Ureter (tissue), 1 donor: ENCODE measurements at regions not wholly inside any gene's neighbourhood (a gene's known extent, or its start where the extent isn't known, plus 50 kb on each side); places are given as distances from the start of the nearest gene placed in this dataset.

ENCODE experiments used
- DNase-seq: peaks from one replicate; pipeline ENCODE4 v3.0.0-alpha.2; 2020; ENCODE audit warnings: low spot score
- donor health status: DM: yes; HTN: yes; CAD: no.

DNA sequence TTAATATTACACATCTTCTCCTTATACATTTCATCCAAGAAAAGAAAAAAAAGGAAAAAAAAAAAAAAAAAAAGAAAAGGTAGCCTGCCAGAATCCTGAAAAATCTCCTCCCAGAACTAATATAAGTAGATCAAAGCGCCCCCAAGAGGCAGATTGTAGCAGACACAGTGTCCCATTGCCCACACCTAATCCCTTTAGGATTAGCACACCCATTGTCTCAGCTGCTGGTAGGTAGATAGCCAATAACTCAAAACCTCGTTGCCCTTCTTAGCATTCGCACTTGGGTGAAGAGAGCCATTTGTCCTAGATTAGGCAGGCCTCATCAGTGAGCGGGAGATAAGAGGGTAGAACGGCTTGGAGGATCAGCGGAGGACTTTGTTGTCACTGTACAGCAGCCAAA, 100.2 kb upstream of the SORCS1 start:
- DNase-seq, result no peak

DNA sequence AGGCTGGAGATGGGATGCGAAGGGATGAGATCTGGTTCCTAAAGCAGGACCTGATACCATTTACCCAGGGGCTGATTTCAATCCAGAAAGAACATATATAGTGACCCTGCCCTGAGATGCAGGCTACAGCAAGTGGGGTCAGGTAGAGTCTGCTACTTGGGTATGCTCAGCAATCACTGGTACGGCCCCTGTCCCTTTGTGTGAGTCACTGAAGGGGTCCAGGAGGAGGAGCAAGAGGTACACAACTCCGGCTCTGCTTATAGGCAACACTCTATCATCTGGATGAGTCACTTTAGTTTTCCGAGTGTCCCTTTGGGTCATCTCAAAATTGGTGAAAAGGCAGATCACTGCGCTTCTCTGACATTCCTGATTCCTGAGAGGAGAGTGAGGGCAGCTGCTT, 79.6 kb upstream of the SORCS1 start:
- DNase-seq, result no peak

DNA sequence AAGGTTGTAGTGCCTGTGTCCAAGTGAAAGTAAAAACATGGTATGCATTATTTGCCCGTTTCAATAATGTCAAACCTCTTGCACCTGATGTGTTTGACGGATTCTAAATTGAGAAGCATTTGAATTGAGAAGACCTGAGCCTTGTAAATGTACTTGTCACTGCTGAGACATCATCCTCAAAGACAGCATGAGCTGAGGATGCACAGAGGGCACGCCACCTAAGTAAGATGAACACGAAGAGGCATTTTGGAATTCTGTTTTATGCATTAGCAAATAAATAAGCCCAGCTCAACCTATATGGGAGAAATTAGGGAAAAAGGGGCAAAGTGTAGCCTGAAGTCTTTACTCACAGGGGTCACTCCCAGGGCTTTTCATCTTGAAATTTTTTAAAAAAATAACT, 73.8 kb upstream of the SORCS1 start:
- no peak for DNase-seq

DNA sequence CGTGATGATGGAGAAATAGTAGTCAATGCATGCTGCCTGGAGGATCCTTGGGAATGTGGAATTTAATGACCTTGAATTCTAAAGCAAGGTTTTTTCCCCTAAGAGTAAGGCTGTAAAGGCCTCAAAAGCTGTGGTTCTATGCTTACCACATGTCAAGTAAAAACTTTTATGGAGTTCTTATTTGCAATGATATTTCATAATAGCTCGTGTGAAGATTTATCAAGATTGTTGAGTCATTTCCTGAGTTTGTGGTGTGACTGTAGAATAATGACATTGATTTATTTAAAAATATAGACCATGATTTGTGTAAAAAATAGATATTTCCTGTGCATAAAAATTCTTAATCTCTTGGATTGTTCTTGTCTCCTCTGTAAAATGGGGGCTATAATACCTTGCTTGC, 67.5 kb upstream of the SORCS1 start:
- no peak for DNase-seq

DNA sequence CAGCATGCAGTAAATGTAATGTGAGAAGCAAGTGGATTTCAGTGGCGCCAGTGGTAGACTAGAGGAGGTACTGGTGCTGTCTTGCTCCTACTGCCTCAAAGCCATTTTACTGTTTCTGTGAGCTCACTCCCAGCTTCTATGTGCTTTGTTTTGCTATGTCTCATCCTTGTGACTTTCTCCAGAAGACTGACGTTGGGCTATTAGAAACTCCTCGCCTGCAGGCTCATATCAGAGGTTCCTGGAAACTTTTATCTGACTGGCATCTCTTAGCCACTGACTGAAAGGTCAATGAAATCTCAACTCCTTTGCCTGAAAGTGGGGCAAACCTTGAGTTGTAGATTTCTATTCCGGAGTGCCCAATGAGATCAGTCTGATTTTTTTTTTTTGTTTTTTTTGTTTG, 66.4 kb upstream of the SORCS1 start:
- DNase-seq, result no peak

DNA sequence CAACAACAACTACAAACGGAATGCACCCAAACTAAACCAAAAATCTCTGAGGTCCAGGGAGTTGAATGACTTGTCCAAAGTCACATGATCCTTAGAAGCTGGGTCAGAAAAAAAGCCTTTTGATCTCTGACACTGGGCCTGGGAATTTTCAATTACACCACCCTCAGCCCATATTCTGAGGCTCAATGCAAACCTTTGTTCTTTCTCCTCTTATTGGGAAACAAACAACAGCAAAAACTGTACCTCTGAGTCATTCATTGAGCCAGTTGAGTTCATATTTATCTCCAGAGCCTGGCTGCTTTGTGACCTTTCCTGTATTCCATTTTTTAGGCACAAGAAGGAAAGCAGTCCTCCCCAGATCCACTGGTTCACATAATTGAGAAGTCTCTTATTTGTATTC, 51.2 kb upstream of the SORCS1 start:
- DNase-seq, result no peak
